ENCODE measurements at regions not wholly inside any gene's neighbourhood (a gene's known extent, or its start where the extent isn't known, plus 50 kb on each side); places are given as distances from the start of the nearest gene placed in this dataset.
A peak's percentile ranks its signal among the peaks of the same experiment; 100 is the strongest.
"Not testable (repeated sequence)": the region's sequence is repeated elsewhere in the genome, so short reads cannot be mapped to it uniquely, and the experiment has no call there.

DNA sequence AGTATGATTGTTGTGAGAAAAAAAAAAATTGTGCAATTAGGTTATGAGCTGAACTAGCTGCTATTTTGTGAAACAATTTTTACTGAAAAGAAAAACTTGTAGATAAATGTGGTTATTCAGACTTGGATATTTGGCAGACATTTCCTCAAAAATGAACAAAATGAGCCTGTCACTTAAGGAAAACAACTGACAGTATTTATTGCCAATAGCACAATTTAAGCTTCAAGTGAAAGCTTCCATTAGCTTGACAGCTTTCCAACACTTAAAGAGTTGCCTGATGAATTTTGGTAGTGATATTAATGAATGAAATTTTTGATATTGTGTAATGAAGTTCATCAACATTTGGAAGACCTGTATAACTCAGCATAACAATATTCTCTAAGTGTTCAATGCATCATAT, 116.1 kb upstream of the RGS1 start:
- Histone ChIP-seq H3K4me1 (ENCODE audit: insufficient read depth) (no peaks in the 10 kb centered on the region), H3K27ac (ENCODE audit: low read depth) (no peak overlapping the region), H3K36me3 (ENCODE audit: insufficient read depth) (no peaks in the 10 kb centered on the region), H3K4me3 (ENCODE audit: low read depth, low read length) (no peak overlapping the region)
- no peak for DNase-seq (ENCODE audit: extremely low spot score)

GRCh38 chr1:192461684-192462083, 113.9 kb upstream of the RGS1 start:
- 88% methylated on average over 4 of the region's 4 CpGs for WGBS
- no peak overlapping the region for H3K4me3 ChIP-seq (ENCODE audit: low read depth, low read length)
- no peak for DNase-seq (ENCODE audit: extremely low spot score)

DNA sequence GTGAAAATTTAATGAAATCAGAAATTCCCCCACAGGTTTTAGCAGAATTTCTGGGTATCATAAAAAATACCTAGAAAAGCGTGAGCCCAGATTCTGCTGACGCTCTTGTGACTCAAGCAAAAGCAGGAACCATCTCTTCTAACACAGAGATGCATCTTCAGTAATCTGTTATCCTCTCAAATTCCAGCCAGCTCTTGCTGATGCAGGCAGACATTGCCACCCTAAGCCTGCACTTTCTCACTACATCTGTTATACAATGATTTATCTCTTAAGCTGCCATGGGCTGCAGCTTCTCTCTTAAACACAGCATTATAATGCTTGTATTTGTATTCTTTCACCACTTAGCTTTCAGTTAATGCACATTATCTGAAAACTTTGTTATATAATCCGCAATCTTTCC, 113.0 kb upstream of the RGS1 start:
- Histone ChIP-seq H3K4me3 (ENCODE audit: low read depth, low read length) (no peak overlapping the region), H3K27ac (ENCODE audit: low read depth) (no peak overlapping the region), H3K36me3 (ENCODE audit: insufficient read depth) (no peaks in the 10 kb centered on the region), H3K4me1 (ENCODE audit: insufficient read depth) (no peaks in the 10 kb centered on the region)
- 60% methylated on average over 3 of the region's 3 CpGs for WGBS
- no peak for DNase-seq (ENCODE audit: extremely low spot score)

More at GRCh38 chr1:192461684-192462083, 113.9 kb upstream of the RGS1 start:
- Histone ChIP-seq H3K36me3 (ENCODE audit: insufficient read depth) (no peaks in the 10 kb centered on the region), H3K4me1 (ENCODE audit: insufficient read depth) (no peaks in the 10 kb centered on the region), H3K27ac (ENCODE audit: low read depth) (no peak overlapping the region)

DNA sequence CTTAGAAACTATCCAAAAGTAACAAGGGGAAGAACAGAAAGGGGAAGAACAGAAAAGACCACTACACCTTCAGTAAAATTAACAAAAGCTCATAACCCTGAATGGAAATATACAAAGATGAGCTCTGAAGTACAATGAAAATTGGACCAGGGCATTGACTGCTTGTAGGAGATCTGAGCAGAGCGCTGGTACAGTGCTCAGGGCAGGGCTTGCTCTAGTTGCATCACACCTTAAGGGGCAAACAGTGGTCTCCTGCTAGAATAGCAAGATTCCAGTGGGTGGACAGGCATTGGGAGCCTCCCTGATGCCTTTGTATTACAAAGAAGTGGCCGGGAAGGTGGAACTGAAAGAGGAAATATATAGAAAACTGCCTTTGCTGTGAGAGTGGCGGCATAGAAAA, 111.9 kb upstream of the RGS1 start:
- Histone ChIP-seq H3K4me1 (ENCODE audit: insufficient read depth) (no peaks in the 10 kb centered on the region), H3K36me3 (ENCODE audit: insufficient read depth) (no peaks in the 10 kb centered on the region), H3K27ac (ENCODE audit: low read depth) (no peak overlapping the region), H3K4me3 (ENCODE audit: low read depth, low read length) (no peak overlapping the region)
- 76% methylated on average over 3 of the region's 3 CpGs for WGBS
- DNase-seq (ENCODE audit: extremely low spot score) = no peak

DNA sequence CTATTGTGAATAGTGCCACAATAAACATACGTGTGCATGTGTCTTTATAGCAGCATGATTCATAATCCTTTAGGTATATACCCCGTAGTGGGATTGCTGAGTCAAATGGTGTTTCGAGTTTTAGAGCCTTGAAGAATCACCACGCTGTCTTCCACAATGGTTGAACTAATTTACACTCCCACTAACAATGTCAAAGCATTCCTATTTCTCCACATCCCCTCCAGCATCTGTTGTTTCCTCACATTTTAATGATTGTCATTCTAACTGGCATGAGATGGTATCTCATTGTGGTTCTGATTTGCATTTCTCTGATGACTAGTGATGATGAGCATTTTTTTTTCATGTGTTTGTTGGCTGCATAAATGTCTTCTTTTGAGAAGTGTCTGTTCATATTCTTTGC, 110.4 kb upstream of the RGS1 start:
- not testable (repeated sequence) for H3K36me3 ChIP-seq (ENCODE audit: insufficient read depth); H3K4me1 ChIP-seq (ENCODE audit: insufficient read depth); H3K27ac ChIP-seq (ENCODE audit: low read depth); DNase-seq (ENCODE audit: extremely low spot score); H3K4me3 ChIP-seq (ENCODE audit: low read depth, low read length)
- WGBS = 91% methylated on average over 4 of the region's 4 CpGs

DNA sequence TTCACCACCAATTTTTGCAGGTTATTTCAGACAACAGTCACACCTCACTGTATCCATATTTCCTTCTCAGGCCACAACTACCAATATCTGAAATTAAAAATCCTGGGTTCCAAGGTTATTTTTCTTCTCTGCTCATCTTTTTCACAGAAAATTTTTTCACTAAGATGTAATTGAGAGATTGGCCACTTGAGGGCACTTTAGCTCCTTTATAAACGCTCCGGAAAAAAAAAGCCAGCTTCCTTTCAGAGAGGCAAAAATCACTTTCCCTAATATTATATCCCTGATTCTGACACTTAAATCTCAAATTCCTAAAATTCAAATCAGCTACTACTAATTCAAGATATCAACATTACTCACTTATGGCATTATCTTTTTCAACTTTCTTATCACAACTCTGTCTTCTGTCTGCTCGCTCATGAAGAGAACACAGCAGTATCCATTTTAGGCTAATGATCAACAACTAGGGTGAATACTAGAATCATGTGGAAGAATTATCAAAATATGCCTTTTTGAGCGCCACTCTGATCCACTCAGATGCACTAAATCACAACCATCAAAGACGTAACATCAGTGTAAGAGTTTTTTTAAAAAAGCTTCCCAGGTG, 101.4 kb upstream of the RGS1 start:
- no peak for DNase-seq (ENCODE audit: extremely low spot score)
- no peak overlapping the region for H3K4me3 ChIP-seq (ENCODE audit: low read depth, low read length)
- H3K4me1 ChIP-seq (ENCODE audit: insufficient read depth) = no peaks in the 10 kb centered on the region
- H3K36me3 ChIP-seq (ENCODE audit: insufficient read depth) = no peaks in the 10 kb centered on the region
- no peak overlapping the region for H3K27ac ChIP-seq (ENCODE audit: low read depth)
- 35% methylated on average over 5 of the region's 5 CpGs for WGBS

- Histone ChIP-seq H3K4me3 (ENCODE audit: low read depth, low read length) (no peak overlapping the region), H3K36me3 (ENCODE audit: insufficient read depth) (no peaks in the 10 kb centered on the region), H3K27ac (ENCODE audit: low read depth) (no peak overlapping the region), H3K4me1 (ENCODE audit: insufficient read depth) (no peaks in the 10 kb centered on the region)
- DNase-seq (ENCODE audit: extremely low spot score) = no peak
- 93% methylated on average over 6 of the region's 6 CpGs for WGBS
Measured at GRCh38 chr1:192475329-192475728, 100.2 kb upstream of the RGS1 start.

- no peak for DNase-seq (ENCODE audit: extremely low spot score)
- 91% methylated on average over 3 of the region's 3 CpGs for WGBS
- Histone ChIP-seq H3K27ac (ENCODE audit: low read depth) (no peak overlapping the region), H3K4me3 (ENCODE audit: low read depth, low read length) (no peak overlapping the region), H3K36me3 (ENCODE audit: insufficient read depth) (no peaks in the 10 kb centered on the region), H3K4me1 (ENCODE audit: insufficient read depth) (no peaks in the 10 kb centered on the region)
Measured at GRCh38 chr1:192475970-192476369, 99.6 kb upstream of the RGS1 start.

DNA sequence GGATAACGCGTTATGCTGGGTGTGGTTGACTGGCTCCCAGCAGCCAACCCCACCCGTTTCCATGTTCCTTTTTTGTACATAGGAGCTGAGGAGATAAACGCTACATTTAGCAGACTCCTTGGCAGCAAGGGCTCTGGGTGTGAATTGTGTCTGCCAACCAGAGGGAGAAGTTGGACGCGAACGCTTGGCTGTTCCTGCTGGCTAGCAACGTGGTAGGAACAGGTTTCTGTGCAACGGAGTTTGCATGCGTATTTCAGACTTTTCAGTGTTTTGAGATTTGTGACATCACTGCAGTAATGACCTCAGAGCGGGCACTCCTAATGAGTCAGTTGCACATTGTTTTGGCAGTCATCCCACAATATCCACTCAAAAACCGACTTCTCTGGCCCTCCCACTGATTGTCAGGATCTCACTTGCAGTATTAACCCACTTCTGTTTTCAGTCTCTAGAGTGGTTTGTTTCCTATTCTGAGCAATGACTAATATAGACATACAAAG, 98.7 kb upstream of the RGS1 start:
- DNase-seq (ENCODE audit: extremely low spot score) = no peak
- 60% methylated on average over 12 of the region's 12 CpGs for WGBS
- no peak overlapping the region for H3K27ac ChIP-seq (ENCODE audit: low read depth)
- no peaks in the 10 kb centered on the region for H3K36me3 ChIP-seq (ENCODE audit: insufficient read depth)
- no peak overlapping the region for H3K4me3 ChIP-seq (ENCODE audit: low read depth, low read length)
- no peaks in the 10 kb centered on the region for H3K4me1 ChIP-seq (ENCODE audit: insufficient read depth)

GRCh38 chr1:192477630-192478029, 97.9 kb upstream of the RGS1 start:
- H3K4me1 ChIP-seq (ENCODE audit: insufficient read depth) = no peaks in the 10 kb centered on the region
- no peak overlapping the region for H3K4me3 ChIP-seq (ENCODE audit: low read depth, low read length)
- WGBS = 4% methylated on average over 2 of the region's 2 CpGs
- DNase-seq (ENCODE audit: extremely low spot score) = no peak
- no peaks in the 10 kb centered on the region for H3K36me3 ChIP-seq (ENCODE audit: insufficient read depth)
- no peak overlapping the region for H3K27ac ChIP-seq (ENCODE audit: low read depth)

DNA sequence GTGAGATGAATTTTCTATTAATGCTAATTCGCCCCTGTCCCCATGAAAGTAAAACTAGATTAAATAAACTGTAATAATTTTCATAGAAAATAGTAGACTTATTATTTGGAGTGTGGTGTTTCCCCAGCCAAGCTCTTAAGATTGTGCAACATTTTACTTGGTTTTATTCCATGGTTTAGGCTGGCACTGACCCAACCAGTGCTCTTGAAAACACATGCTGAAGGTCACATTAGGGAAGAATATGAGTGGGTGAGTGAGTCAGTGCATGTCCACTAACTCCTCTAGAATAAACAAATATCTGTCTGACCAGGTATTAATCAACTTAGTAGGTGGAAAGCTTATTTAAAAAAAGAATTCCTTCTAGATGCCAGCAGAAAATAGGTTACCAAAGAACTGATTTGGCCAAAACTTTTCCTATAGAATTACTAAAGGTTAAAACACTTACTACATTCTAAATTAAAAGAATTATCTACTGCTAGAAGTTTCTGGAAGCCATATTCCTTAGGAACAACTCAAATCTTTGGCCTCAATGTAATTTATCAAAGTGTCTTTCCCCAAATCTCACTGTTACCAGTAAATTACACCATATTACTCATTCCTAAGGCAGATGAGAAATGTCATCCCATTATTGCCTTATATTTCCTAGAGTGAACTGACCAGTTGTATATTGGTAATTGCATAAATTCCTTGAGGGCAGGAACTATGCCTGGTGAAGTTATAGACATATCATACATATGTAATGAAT, 89.7 kb upstream of the RGS1 start:
- DNase-seq (ENCODE audit: extremely low spot score) = no peak
- H3K4me3 ChIP-seq (ENCODE audit: low read depth, low read length) = no peak overlapping the region
- 35% methylated on average over 1 of the region's 1 CpG for WGBS
- peak overlapping the region; percentile 23 for H3K27ac ChIP-seq (ENCODE audit: low read depth)
- H3K4me1 ChIP-seq (ENCODE audit: insufficient read depth) = no peaks in the 10 kb centered on the region
- no peaks in the 10 kb centered on the region for H3K36me3 ChIP-seq (ENCODE audit: insufficient read depth)

- Histone ChIP-seq H3K36me3 (ENCODE audit: insufficient read depth) (no peaks in the 10 kb centered on the region), H3K4me1 (ENCODE audit: insufficient read depth) (no peaks in the 10 kb centered on the region), H3K27ac (ENCODE audit: low read depth) (no peak overlapping the region)
Measured at GRCh38 chr1:192488058-192488457, 87.5 kb upstream of the RGS1 start.

DNA sequence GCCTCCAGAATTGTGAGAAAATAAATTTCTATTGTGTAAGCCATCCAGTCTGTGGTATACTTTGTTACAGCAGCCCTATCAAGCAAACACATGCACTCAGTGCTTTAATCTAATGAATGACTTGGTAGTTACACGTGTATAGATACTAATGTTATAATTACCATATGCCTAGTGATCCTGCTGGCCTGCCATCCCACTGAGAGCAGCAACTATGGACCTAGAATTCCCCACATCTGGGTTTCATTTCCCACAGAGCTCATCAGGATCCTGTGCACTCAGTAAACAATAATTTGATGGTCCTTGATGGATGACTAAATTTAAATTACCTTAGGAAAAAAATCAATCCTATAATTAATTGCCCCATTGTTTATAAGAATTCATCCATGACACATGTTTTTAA, 86.5 kb upstream of the RGS1 start:
- WGBS = 26% methylated on average over 1 of the region's 1 CpG
- Histone ChIP-seq H3K4me1 (ENCODE audit: insufficient read depth) (no peaks in the 10 kb centered on the region), H3K4me3 (ENCODE audit: low read depth, low read length) (no peak overlapping the region), H3K36me3 (ENCODE audit: insufficient read depth) (no peaks in the 10 kb centered on the region), H3K27ac (ENCODE audit: low read depth) (no peak overlapping the region)
- no peak for DNase-seq (ENCODE audit: extremely low spot score)

More at GRCh38 chr1:192488058-192488457, 87.5 kb upstream of the RGS1 start:
- no peak for DNase-seq (ENCODE audit: extremely low spot score)
- no peak overlapping the region for H3K4me3 ChIP-seq (ENCODE audit: low read depth, low read length)

- peak; percentile 75 for DNase-seq (ENCODE audit: extremely low spot score)
- no peaks in the 10 kb centered on the region for H3K4me1 ChIP-seq (ENCODE audit: insufficient read depth)
- WGBS = 13% methylated on average over 2 of the region's 2 CpGs
- no peak overlapping the region for H3K4me3 ChIP-seq (ENCODE audit: low read depth, low read length)
- H3K36me3 ChIP-seq (ENCODE audit: insufficient read depth) = no peaks in the 10 kb centered on the region
- peak overlapping the region; percentile 23 for H3K27ac ChIP-seq (ENCODE audit: low read depth)
Measured at GRCh38 chr1:192489748-192490147, 85.8 kb upstream of the RGS1 start.
